ENCODE measurements at regions not wholly inside any gene's neighbourhood (a gene's known extent, or its start where the extent isn't known, plus 50 kb on each side); places are given as distances from the start of the nearest gene placed in this dataset.

GRCh38 chr10:10302689-10303088 lies 715.0 kb upstream of the CELF2 start:
- Mint-ChIP-seq H3K9me3 (no peaks in the 10 kb centered on the region), H3K4me3 (no peak overlapping the region), H3K4me1 (no peaks in the 10 kb centered on the region), H3K36me3 (ENCODE audit: low read depth) (no peaks in the 10 kb centered on the region), H3K27me3 (ENCODE audit: low read depth, poor library complexity) (peaks cover 3% of the 10 kb centered on the region), H3K27ac (no peak overlapping the region)
- TF ChIP-seq CTCF (IDR thresholded peaks at IDR 0.05), result no peak
- DNase-seq, result no peak

GRCh38 chr10:10307036-10307435 lies 710.6 kb upstream of the CELF2 start:
- H3K4me1 Mint-ChIP-seq, result no peaks in the 10 kb centered on the region
- peaks cover 7% of the 10 kb centered on the region for H3K27me3 Mint-ChIP-seq (ENCODE audit: low read depth, poor library complexity)
- no peaks in the 10 kb centered on the region for H3K36me3 Mint-ChIP-seq (ENCODE audit: low read depth)
- no peak for TF ChIP-seq CTCF (IDR thresholded peaks at IDR 0.05)
- DNase-seq, result no peak
- no peaks in the 10 kb centered on the region for H3K9me3 Mint-ChIP-seq
- no peak overlapping the region for H3K4me3 Mint-ChIP-seq
- no peak overlapping the region for H3K27ac Mint-ChIP-seq

GRCh38 chr10:10307551-10307950 lies 710.1 kb upstream of the CELF2 start:
- Mint-ChIP-seq H3K27ac (no peak overlapping the region), H3K4me3 (no peak overlapping the region), H3K27me3 (ENCODE audit: low read depth, poor library complexity) (peaks cover 7% of the 10 kb centered on the region), H3K4me1 (no peaks in the 10 kb centered on the region), H3K36me3 (ENCODE audit: low read depth) (no peaks in the 10 kb centered on the region), H3K9me3 (no peaks in the 10 kb centered on the region)
- no peak for DNase-seq
- no peak for TF ChIP-seq CTCF (IDR thresholded peaks at IDR 0.05)

- DNase-seq, result no peak
- Mint-ChIP-seq H3K4me1 (no peaks in the 10 kb centered on the region), H3K9me3 (no peaks in the 10 kb centered on the region), H3K27ac (no peak overlapping the region), H3K36me3 (ENCODE audit: low read depth) (no peaks in the 10 kb centered on the region), H3K27me3 (ENCODE audit: low read depth, poor library complexity) (peaks cover 4% of the 10 kb centered on the region), H3K4me3 (no peak overlapping the region)
- no peak for TF ChIP-seq CTCF (IDR thresholded peaks at IDR 0.05)
Measured at GRCh38 chr10:10310498-10310897, 707.2 kb upstream of the CELF2 start.

DNA sequence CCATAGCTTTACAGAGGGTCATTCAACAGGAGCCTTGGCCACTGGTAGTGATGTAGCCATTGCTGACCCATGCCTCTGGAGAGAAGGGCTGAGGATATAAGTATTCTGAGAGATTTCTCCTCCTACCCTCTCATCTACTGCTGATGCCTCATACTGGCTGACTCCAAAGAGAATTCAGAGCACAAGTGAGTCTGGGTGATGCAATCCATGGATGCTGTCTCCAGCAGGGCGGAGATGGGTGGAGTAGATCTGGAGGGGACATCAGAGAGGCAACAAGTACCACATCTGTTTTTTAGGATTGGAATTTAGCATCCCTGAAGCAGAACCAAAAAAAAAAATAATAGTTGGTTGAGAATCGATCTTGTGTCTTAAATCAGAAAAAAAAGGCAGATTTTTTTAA lies 705.7 kb upstream of the CELF2 start:
- no peaks in the 10 kb centered on the region for H3K9me3 Mint-ChIP-seq
- H3K27me3 Mint-ChIP-seq (ENCODE audit: low read depth, poor library complexity), result peaks cover 4% of the 10 kb centered on the region
- no peaks in the 10 kb centered on the region for H3K36me3 Mint-ChIP-seq (ENCODE audit: low read depth)
- no peak for TF ChIP-seq CTCF (IDR thresholded peaks at IDR 0.05)
- no peak overlapping the region for H3K4me3 Mint-ChIP-seq
- H3K27ac Mint-ChIP-seq, result no peak overlapping the region
- H3K4me1 Mint-ChIP-seq, result no peaks in the 10 kb centered on the region
- no peak for DNase-seq

- TF ChIP-seq CTCF (IDR thresholded peaks at IDR 0.05), result no peak
- H3K9me3 Mint-ChIP-seq, result no peaks in the 10 kb centered on the region
- no peak overlapping the region for H3K27ac Mint-ChIP-seq
- H3K4me1 Mint-ChIP-seq, result no peaks in the 10 kb centered on the region
- DNase-seq, result no peak
- no peak overlapping the region for H3K4me3 Mint-ChIP-seq
- peaks cover 4% of the 10 kb centered on the region for H3K27me3 Mint-ChIP-seq (ENCODE audit: low read depth, poor library complexity)
- H3K36me3 Mint-ChIP-seq (ENCODE audit: low read depth), result no peaks in the 10 kb centered on the region
Measured at GRCh38 chr10:10313149-10313835, 704.4 kb upstream of the CELF2 start.

Data from nephron progenitor cell (in vitro differentiated cells).